ENCODE measurements at regions not wholly inside any gene's neighbourhood (a gene's known extent, or its start where the extent isn't known, plus 50 kb on each side); places are given as distances from the start of the nearest gene placed in this dataset.

DNA sequence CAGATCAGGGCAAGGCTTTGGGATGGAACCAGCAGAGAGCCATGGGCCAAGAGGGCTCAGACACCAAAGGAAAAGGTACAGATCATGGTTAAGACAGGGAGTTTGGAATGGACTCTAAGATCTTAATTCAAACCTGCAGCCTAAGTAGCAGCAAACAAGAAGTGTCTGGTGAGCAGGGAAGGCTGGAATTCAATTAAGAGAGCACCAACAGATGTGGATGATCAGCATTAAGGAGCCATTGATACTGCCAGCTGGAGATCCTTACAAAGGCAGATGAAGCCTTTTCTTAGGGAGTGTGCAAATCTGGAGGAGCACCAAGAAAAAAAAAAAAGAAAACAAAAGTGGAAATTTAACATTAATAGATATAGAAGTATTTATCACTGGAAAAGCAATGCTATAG lies 516.8 kb downstream of the RASEF start:
- H3K4me3 ChIP-seq (ENCODE audit: low read depth, low read length) = no peak overlapping the region
- DNase-seq (ENCODE audit: low read depth) = no peak
- TF ChIP-seq, protein P1, sequence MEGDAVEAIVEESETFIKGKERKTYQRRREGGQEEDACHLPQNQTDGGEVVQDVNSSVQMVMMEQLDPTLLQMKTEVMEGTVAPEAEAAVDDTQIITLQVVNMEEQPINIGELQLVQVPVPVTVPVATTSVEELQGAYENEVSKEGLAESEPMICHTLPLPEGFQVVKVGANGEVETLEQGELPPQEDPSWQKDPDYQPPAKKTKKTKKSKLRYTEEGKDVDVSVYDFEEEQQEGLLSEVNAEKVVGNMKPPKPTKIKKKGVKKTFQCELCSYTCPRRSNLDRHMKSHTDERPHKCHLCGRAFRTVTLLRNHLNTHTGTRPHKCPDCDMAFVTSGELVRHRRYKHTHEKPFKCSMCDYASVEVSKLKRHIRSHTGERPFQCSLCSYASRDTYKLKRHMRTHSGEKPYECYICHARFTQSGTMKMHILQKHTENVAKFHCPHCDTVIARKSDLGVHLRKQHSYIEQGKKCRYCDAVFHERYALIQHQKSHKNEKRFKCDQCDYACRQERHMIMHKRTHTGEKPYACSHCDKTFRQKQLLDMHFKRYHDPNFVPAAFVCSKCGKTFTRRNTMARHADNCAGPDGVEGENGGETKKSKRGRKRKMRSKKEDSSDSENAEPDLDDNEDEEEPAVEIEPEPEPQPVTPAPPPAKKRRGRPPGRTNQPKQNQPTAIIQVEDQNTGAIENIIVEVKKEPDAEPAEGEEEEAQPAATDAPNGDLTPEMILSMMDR (IDR thresholded peaks at IDR 0.05; ENCODE audit: control insufficient read depth, extremely low read depth, insufficient read depth) = no peak

DNA sequence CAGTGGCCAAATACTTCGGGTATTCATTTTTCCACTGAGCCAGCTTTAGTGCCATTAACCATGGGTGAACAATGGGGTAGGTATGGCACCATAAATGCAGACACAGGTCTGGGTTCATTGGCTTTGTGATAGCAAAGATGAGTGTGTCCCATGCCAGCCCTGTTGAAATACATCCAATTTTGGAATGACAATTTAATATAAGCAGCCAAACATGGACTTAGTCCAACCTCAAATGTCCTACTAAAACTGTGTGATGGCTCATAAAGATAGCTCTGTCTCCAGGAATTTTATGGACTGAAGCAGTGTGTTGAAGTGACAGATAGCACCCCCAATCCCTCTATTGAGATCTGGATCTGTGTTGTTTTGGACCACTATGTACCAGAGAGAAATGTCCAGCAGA lies 514.9 kb downstream of the RASEF start:
- no peak overlapping the region for H3K4me3 ChIP-seq (ENCODE audit: low read depth, low read length)
- peak; percentile 93 for DNase-seq (ENCODE audit: low read depth)
- TF ChIP-seq, protein P1 (IDR thresholded peaks at IDR 0.05; ENCODE audit: control insufficient read depth, extremely low read depth, insufficient read depth) = no peak

DNA sequence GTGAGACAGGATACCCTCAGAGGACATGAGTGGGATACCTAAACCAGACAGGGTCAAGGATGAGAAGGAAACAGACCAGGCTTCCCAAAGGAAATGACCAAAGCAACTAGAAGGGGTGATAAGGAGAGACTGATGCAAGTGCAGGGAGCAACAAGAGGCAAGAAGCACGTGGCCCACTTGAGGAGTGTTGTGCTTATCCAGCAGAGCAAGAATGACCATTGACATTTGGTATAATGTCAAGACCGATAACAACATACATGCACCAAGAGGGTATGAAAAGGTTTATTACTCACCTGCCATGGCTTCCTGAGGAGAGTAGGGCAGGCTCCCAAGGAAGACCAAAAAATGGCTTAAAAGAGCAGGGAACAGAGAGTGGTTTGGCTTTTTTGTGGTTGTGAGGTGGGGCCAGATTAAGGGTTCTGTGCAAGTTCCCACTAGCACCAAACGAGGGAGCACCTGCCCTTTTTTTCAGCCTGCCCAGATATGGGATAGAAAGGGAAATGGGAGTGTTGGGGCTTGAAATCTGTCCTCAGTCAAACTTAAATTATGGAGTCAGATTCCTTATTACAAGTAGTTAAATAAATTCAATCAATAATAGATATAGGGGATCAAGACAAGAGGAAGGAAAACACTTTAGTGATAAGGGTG lies 513.6 kb downstream of the RASEF start:
- no peak for DNase-seq (ENCODE audit: low read depth)
- TF ChIP-seq, protein P1 (IDR thresholded peaks at IDR 0.05; ENCODE audit: control insufficient read depth, extremely low read depth, insufficient read depth) = peak; percentile 16; the same call in 1 of the 2 replicates
- no peak overlapping the region for H3K4me3 ChIP-seq (ENCODE audit: low read depth, low read length)

DNA sequence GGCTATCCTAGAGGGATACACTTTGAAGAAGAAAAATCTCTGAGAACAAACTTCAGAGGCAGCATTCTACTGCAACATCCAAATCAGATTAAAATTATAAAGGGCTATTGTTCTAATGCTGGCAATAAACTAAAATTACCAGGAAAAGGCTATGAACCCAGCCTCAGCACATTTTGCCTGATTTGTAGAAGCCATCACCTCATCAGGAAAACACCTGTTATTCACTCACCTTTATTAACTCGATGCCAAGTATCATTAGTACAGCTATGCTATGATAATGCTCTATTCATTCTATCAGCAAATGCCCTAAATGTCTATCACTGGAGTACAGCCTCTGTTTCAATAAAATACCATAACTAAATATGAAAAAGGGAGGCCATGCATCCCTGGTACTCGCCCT lies 510.2 kb downstream of the RASEF start:
- TF ChIP-seq, protein P1 (IDR thresholded peaks at IDR 0.05; ENCODE audit: control insufficient read depth, extremely low read depth, insufficient read depth) = no peak
- H3K4me3 ChIP-seq (ENCODE audit: low read depth, low read length) = no peak overlapping the region
- no peak for DNase-seq (ENCODE audit: low read depth)

DNA sequence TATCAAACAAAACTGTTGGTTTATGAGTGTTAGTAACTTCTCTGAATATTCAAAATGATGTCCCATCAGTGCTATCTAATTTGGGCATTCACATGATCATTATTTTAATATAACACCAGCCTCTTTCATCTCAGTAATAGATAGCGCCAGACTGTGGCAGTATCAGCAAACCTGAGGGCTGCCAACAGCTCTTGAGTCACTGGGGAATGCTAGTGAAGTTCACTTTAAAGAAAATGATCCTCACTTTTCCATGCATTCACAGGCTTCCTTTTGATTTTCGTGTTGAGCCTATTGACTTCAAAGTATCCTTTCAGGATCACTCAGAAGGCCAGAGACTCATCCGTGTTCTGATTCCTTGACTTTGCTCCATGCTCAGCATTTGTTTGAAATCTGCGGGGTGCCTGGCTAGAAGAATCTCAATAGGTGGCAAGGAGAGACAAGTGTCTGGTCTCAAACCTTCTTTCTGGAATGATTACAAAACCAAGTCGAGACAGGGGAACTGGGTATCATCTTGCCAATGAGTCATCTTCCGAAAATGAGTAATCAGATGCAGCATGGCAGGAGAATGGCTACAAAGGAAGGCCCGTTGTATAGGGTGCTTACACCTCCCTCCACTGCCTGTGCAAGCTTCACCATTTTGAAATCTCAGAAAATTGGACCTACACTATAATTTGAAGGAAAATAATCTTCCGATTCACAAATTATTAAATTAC lies 509.1 kb downstream of the RASEF start:
- H3K4me3 ChIP-seq (ENCODE audit: low read depth, low read length) = no peak overlapping the region
- no peak for DNase-seq (ENCODE audit: low read depth)
- TF ChIP-seq, protein P1 (IDR thresholded peaks at IDR 0.05; ENCODE audit: control insufficient read depth, extremely low read depth, insufficient read depth) = no peak

DNA sequence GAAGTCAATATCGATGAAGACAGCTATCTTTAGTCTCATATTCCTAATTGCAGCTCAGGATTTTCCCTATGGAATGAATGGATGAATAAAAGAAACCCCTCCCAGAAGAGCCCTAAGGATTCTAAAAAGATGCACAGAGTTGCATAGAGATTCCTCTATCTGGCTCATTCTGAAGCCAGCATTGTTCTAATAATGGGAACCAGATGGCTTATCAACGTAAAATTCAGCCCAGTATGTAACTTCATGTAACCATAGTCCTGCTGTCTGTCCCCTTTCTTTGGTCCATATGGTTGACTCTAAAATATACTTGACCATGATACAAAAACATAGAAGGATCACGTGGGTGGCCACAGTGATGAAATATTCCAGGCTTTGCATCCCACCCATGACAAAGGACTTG lies 508.6 kb downstream of the RASEF start:
- DNase-seq (ENCODE audit: low read depth) = no peak
- no peak overlapping the region for H3K4me3 ChIP-seq (ENCODE audit: low read depth, low read length)
- TF ChIP-seq, protein P1 (IDR thresholded peaks at IDR 0.05; ENCODE audit: control insufficient read depth, extremely low read depth, insufficient read depth) = no peak
